ENCODE measurements at regions not wholly inside any gene's neighbourhood (a gene's known extent, or its start where the extent isn't known, plus 50 kb on each side); places are given as distances from the start of the nearest gene placed in this dataset.
"Not testable (repeated sequence)": the region's sequence is repeated elsewhere in the genome, so short reads cannot be mapped to it uniquely, and the experiment has no call there.

GRCh38 chr4:138612428-138612827 lies 370.3 kb upstream of the SLC7A11 start:
- DNase-seq (ENCODE audit: low spot score), result no peak
- in situ Hi-C loops (cut with HindIII; ENCODE audit: low sequenced_read_pairs), result no loop called here

- in situ Hi-C loops (cut with HindIII; ENCODE audit: low sequenced_read_pairs), result no loop called here
- no peak for DNase-seq (ENCODE audit: low spot score)
Measured at GRCh38 chr4:138611721-138612120, 369.6 kb upstream of the SLC7A11 start.

GRCh38 chr4:138611017-138611416 lies 368.9 kb upstream of the SLC7A11 start:
- DNase-seq (ENCODE audit: low spot score), result no peak
- in situ Hi-C loops (cut with HindIII; ENCODE audit: low sequenced_read_pairs), result no loop called here

- no peak for DNase-seq (ENCODE audit: low spot score)
- in situ Hi-C loops (cut with HindIII; ENCODE audit: low sequenced_read_pairs), result no loop called here
Measured at GRCh38 chr4:138609943-138610350, 367.8 kb upstream of the SLC7A11 start.

- in situ Hi-C loops (cut with HindIII; ENCODE audit: low sequenced_read_pairs), result no loop called here
Measured at GRCh38 chr4:138604556-138604955, 362.4 kb upstream of the SLC7A11 start.

GRCh38 chr4:138602664-138603063 lies 360.5 kb upstream of the SLC7A11 start:
- in situ Hi-C loops (cut with HindIII; ENCODE audit: low sequenced_read_pairs), result no loop called here
- no peak for DNase-seq (ENCODE audit: low spot score)

More at GRCh38 chr4:138604556-138604955, 362.4 kb upstream of the SLC7A11 start:
- no peak for DNase-seq (ENCODE audit: low spot score)

- in situ Hi-C loops (cut with HindIII; ENCODE audit: low sequenced_read_pairs), result no loop called here
Measured at GRCh38 chr4:138599965-138600364, 357.8 kb upstream of the SLC7A11 start.

GRCh38 chr4:138598226-138598625 lies 356.1 kb upstream of the SLC7A11 start:
- DNase-seq (ENCODE audit: low spot score), result no peak
- in situ Hi-C loops (cut with HindIII; ENCODE audit: low sequenced_read_pairs), result no loop called here

More at GRCh38 chr4:138599965-138600364, 357.8 kb upstream of the SLC7A11 start:
- DNase-seq (ENCODE audit: low spot score), result no peak

GRCh38 chr4:138596896-138597295 lies 354.7 kb upstream of the SLC7A11 start:
- in situ Hi-C loops (cut with HindIII; ENCODE audit: low sequenced_read_pairs), result no loop called here
- DNase-seq (ENCODE audit: low spot score), result no peak

- no peak for DNase-seq (ENCODE audit: low spot score)
- in situ Hi-C loops (cut with HindIII; ENCODE audit: low sequenced_read_pairs), result no loop called here
Measured at GRCh38 chr4:138595731-138596460, 353.7 kb upstream of the SLC7A11 start.

GRCh38 chr4:138595171-138595570 lies 353.0 kb upstream of the SLC7A11 start:
- in situ Hi-C loops (cut with HindIII; ENCODE audit: low sequenced_read_pairs), result no loop called here
- no peak for DNase-seq (ENCODE audit: low spot score)

- DNase-seq (ENCODE audit: low spot score), result no peak
- in situ Hi-C loops (cut with HindIII; ENCODE audit: low sequenced_read_pairs), result no loop called here
Measured at GRCh38 chr4:138592796-138593195, 350.6 kb upstream of the SLC7A11 start.

GRCh38 chr4:138591808-138592207 lies 349.7 kb upstream of the SLC7A11 start:
- no peak for DNase-seq (ENCODE audit: low spot score)
- in situ Hi-C loops (cut with HindIII; ENCODE audit: low sequenced_read_pairs), result no loop called here

GRCh38 chr4:138588501-138588900 lies 346.4 kb upstream of the SLC7A11 start:
- no peak for DNase-seq (ENCODE audit: low spot score)
- in situ Hi-C loops (cut with HindIII; ENCODE audit: low sequenced_read_pairs), result no loop called here

- DNase-seq (ENCODE audit: low spot score), result no peak
- in situ Hi-C loops (cut with HindIII; ENCODE audit: low sequenced_read_pairs), result no loop called here
Measured at GRCh38 chr4:138579146-138579545, 337.0 kb upstream of the SLC7A11 start.

- in situ Hi-C loops (cut with HindIII; ENCODE audit: low sequenced_read_pairs); DNase-seq (ENCODE audit: low spot score): not testable (repeated sequence)
Measured at GRCh38 chr4:138577826-138578225, 335.7 kb upstream of the SLC7A11 start.

GRCh38 chr4:138577145-138577544 lies 335.0 kb upstream of the SLC7A11 start:
- no peak for DNase-seq (ENCODE audit: low spot score)
- in situ Hi-C loops (cut with HindIII; ENCODE audit: low sequenced_read_pairs), result no loop called here

- peak; percentile 17 for DNase-seq (ENCODE audit: low spot score)
- in situ Hi-C loops (cut with HindIII; ENCODE audit: low sequenced_read_pairs), result no loop called here
Measured at GRCh38 chr4:138576684-138577083, 334.5 kb upstream of the SLC7A11 start.

- no peak for DNase-seq (ENCODE audit: low spot score)
- in situ Hi-C loops (cut with HindIII; ENCODE audit: low sequenced_read_pairs), result no loop called here
Measured at GRCh38 chr4:138573246-138573645, 331.1 kb upstream of the SLC7A11 start.

- in situ Hi-C loops (cut with HindIII; ENCODE audit: low sequenced_read_pairs), result no loop called here
- no peak for DNase-seq (ENCODE audit: low spot score)
Measured at GRCh38 chr4:138572007-138572406, 329.9 kb upstream of the SLC7A11 start.

- in situ Hi-C loops (cut with HindIII; ENCODE audit: low sequenced_read_pairs), result no loop called here
Measured at GRCh38 chr4:138567696-138568095, 325.5 kb upstream of the SLC7A11 start.

More at GRCh38 chr4:138567696-138568095, 325.5 kb upstream of the SLC7A11 start:
- DNase-seq (ENCODE audit: low spot score), result no peak
